ENCODE measurements at regions not wholly inside any gene's neighbourhood (a gene's known extent, or its start where the extent isn't known, plus 50 kb on each side); places are given as distances from the start of the nearest gene placed in this dataset.

- no peak for DNase-seq
Observed at GRCh38 chr1:8267307-8267706, 50.6 kb upstream of the SLC45A1 start.

GRCh38 chr1:8266436-8267165 lies 51.3 kb upstream of the SLC45A1 start:
- no peak for DNase-seq

- no peak for DNase-seq
Observed at GRCh38 chr1:8263791-8264190, 54.1 kb upstream of the SLC45A1 start.

GRCh38 chr1:8261398-8261762 lies 56.5 kb upstream of the SLC45A1 start:
- no peak for DNase-seq

GRCh38 chr1:8259498-8260290 lies 58.2 kb upstream of the SLC45A1 start:
- no peak for DNase-seq

GRCh38 chr1:8257621-8258020 lies 60.3 kb upstream of the SLC45A1 start:
- no peak for DNase-seq

- no peak for DNase-seq
Observed at GRCh38 chr1:8256321-8256720, 61.6 kb upstream of the SLC45A1 start.

- no peak for DNase-seq
Observed at GRCh38 chr1:8255712-8256111, 62.2 kb upstream of the SLC45A1 start.

GRCh38 chr1:8252266-8252951 lies 65.5 kb upstream of the SLC45A1 start:
- no peak for DNase-seq

- DNase-seq = no peak
Observed at GRCh38 chr1:8251635-8252034, 66.3 kb upstream of the SLC45A1 start.

GRCh38 chr1:8249838-8250237 lies 68.1 kb upstream of the SLC45A1 start:
- no peak for DNase-seq

GRCh38 chr1:8247811-8248436 lies 70.0 kb upstream of the SLC45A1 start:
- DNase-seq = no peak

GRCh38 chr1:8244304-8244703 lies 73.6 kb upstream of the SLC45A1 start:
- DNase-seq = no peak

- DNase-seq = no peak
Observed at GRCh38 chr1:8242498-8242897, 75.4 kb upstream of the SLC45A1 start.

- DNase-seq = no peak
Observed at GRCh38 chr1:8241417-8242014, 76.4 kb upstream of the SLC45A1 start.

GRCh38 chr1:8239306-8240023 lies 78.4 kb upstream of the SLC45A1 start:
- no peak for DNase-seq

- DNase-seq = no peak
Observed at GRCh38 chr1:8239039-8239305, 78.9 kb upstream of the SLC45A1 start.

- DNase-seq = no peak
Observed at GRCh38 chr1:8238141-8239038, 79.5 kb upstream of the SLC45A1 start.

GRCh38 chr1:8232036-8232757 lies 85.7 kb upstream of the SLC45A1 start:
- DNase-seq = no peak

GRCh38 chr1:8230292-8230621 lies 87.7 kb upstream of the SLC45A1 start:
- DNase-seq = no peak

- no peak for DNase-seq
Observed at GRCh38 chr1:8228253-8228652, 89.7 kb upstream of the SLC45A1 start.
